HepG2 (cell line): ENCODE measurements at regions not wholly inside any gene's neighbourhood (a gene's known extent, or its start where the extent isn't known, plus 50 kb on each side); places are given as distances from the start of the nearest gene placed in this dataset.
A peak's percentile ranks its signal among the peaks of the same experiment; 100 is the strongest.

Experiments used
- ATAC-seq: fragments of 200-7000 bp; cut with Tn5 transposase; 3 replicates; pipeline ENCODE4 v1.9.1; 2020; ENCODE audit warnings: mild to moderate bottlenecking, moderate library complexity
- BruUV-seq: library from RNA; stranded (reverse); fragments of 400-500 nt; replicated peaks from 2 replicates; lab custom pipeline; 2021; lab: Mats Ljungman, UMichigan
- CTCF ChIA-PET: fragments of 300-600 bp; formaldehyde crosslinking; extraction: SDS; loops from one replicate; lab custom pipeline; 2021; ENCODE audit warnings: low total read pairs, inconsistent platforms, low intra/inter-chr PET ratio; lab: Yijun Ruan, JAX
- POLR2A ChIA-PET: fragments of 350-600 bp; sonication (Branson Sonifier 250); formaldehyde crosslinking; loops from one replicate; lab custom pipeline; 2020; ENCODE audit warnings: antibody characterized with exemption, inconsistent platforms; lab: Yijun Ruan, JAX
- DNase-seq: peaks from one replicate; pipeline ENCODE4 v3.0.0-alpha.2; 2015; ENCODE audit warnings: low spot score
- FAIRE-seq: peaks from 3 replicates; lab custom pipeline; 2011; peaks lifted over from hg19 to GRCh38; lab: Jason Lieb, UNC
- H2AFZ ChIP-seq: one replicate; pipeline ENCODE4 v1.6.1; 2011; ENCODE audit warnings: low read length, inconsistent platforms
- H3K27ac ChIP-seq: fragments of 300-600 bp; 3 replicates; pipeline ENCODE4 v1.8.0; 2011; ENCODE audit warnings: mixed run types, mild to moderate bottlenecking, mixed read lengths, low read length, inconsistent platforms; ENCODE audit not compliant: insufficient read depth; ENCODE audit errors: extremely low read length
- H3K27me3 ChIP-seq, 2 experiments: fragments of 200-600 bp in 1 of 2; 2 replicates in 1 of 2; 3 replicates in 1 of 2; pipeline versions ENCODE4 v1.6.0 to v1.8.0; 2011; ENCODE audit warnings: low read length in 2 of 2, mild to moderate bottlenecking in 2 of 2, moderate library complexity in 2 of 2, inconsistent platforms in 1 of 2; ENCODE audit not compliant: insufficient read depth in 2 of 2, control insufficient read depth in 1 of 2
- H3K36me3 ChIP-seq, 2 experiments: fragments of 200-600 bp in 1 of 2; replicated peaks in 1 of 2; 2 replicates in 1 of 2; 3 replicates in 1 of 2; pipeline versions ENCODE4 v1.5.1 to v1.8.0; 2011; ENCODE audit warnings: low read length in 2 of 2, inconsistent platforms in 1 of 2; ENCODE audit not compliant: insufficient read depth in 2 of 2, control insufficient read depth in 1 of 2
- H3K4me1 ChIP-seq: 2 replicates; pipeline ENCODE4 v1.5.1; 2012; ENCODE audit warnings: low read length, inconsistent platforms; ENCODE audit not compliant: insufficient read depth
- H3K4me2 ChIP-seq: 2 replicates; pipeline ENCODE4 v1.6.0; 2011; ENCODE audit warnings: low read depth, low read length, inconsistent platforms
- H3K4me3 ChIP-seq, 3 experiments: fragments of 200-600 bp in 1 of 3; sonication (generic), shearing (Covaris generic) in 1 of 3; replicated peaks in 1 of 3; 2 replicates each; pipeline ENCODE4 v1.5.1; 2011 to 2016; ENCODE audit warnings: low read length in 3 of 3, inconsistent platforms in 2 of 3, low read depth in 2 of 3, mild to moderate bottlenecking in 2 of 3, control low read depth in 1 of 3, mixed read lengths in 1 of 3; ENCODE audit not compliant: insufficient read depth in 1 of 3
- H3K79me2 ChIP-seq: one replicate; pipeline ENCODE4 v1.6.1; 2011; ENCODE audit warnings: low read length, inconsistent platforms; ENCODE audit not compliant: insufficient read depth
- H3K9ac ChIP-seq: 2 replicates; pipeline ENCODE4 v1.6.0; 2011; ENCODE audit warnings: mild to moderate bottlenecking, low read depth, low read length, inconsistent platforms; ENCODE audit not compliant: insufficient read depth
- H3K9me3 ChIP-seq: 2 replicates; pipeline ENCODE4 v1.5.1; 2012; ENCODE audit warnings: mild to moderate bottlenecking, low read length
- H4K20me1 ChIP-seq: 2 replicates; pipeline ENCODE4 v1.6.0; 2011; ENCODE audit warnings: inconsistent platforms, mild to moderate bottlenecking, low read length, moderate library complexity; ENCODE audit not compliant: insufficient read depth
- AFF4 ChIP-seq: sonication (generic); formaldehyde crosslinking; IDR thresholded peaks from 2 replicates; pipeline ENCODE4 v1.4.0; 2020; ENCODE audit warnings: missing genetic modification reagents
- HNF4A ChIP-seq: sonication (generic); formaldehyde crosslinking; IDR thresholded peaks from 2 replicates; pipeline ENCODE4 v1.4.0; 2020; ENCODE audit warnings: missing genetic modification reagents
- SKI ChIP-seq: fragments of 450-650 bp; IDR thresholded peaks from one replicate; pipeline ENCODE4 v1.6.1; 2018; ENCODE audit warnings: mild to moderate bottlenecking; ENCODE audit not compliant: partially characterized antibody
- ZNF317 ChIP-seq: sonication (generic); formaldehyde crosslinking; IDR thresholded peaks from 2 replicates; pipeline ENCODE4 v1.5.0; 2020; ENCODE audit warnings: mild to moderate bottlenecking, missing genetic modification reagents
- ZNF350 ChIP-seq: sonication (generic); formaldehyde crosslinking; IDR thresholded peaks from 2 replicates; pipeline ENCODE4 v1.4.0; 2020; ENCODE audit warnings: mild to moderate bottlenecking, low read depth, missing genetic modification reagents, borderline replicate concordance
- ZNF614 ChIP-seq: IDR thresholded peaks from 2 replicates; pipeline ENCODE4 v1.6.1; 2018; ENCODE audit warnings: missing biosample characterization, missing genetic modification reagents, inconsistent platforms, borderline replicate concordance
- ZNF773 ChIP-seq: sonication (generic); formaldehyde crosslinking; IDR thresholded peaks from 2 replicates; pipeline ENCODE4 v1.4.0; 2020; ENCODE audit warnings: missing genetic modification reagents, borderline replicate concordance
- ZNF83 ChIP-seq: sonication (generic); formaldehyde crosslinking; IDR thresholded peaks from 2 replicates; pipeline ENCODE4 v1.4.0; 2020; ENCODE audit warnings: missing genetic modification reagents, mild to moderate bottlenecking, borderline replicate concordance
- ZSCAN20 ChIP-seq: sonication (generic); formaldehyde crosslinking; IDR thresholded peaks from 2 replicates; pipeline ENCODE4 v1.4.0; 2020; ENCODE audit warnings: missing genetic modification reagents, mild to moderate bottlenecking, borderline replicate concordance
- ZSCAN30 ChIP-seq: sonication (generic); formaldehyde crosslinking; IDR thresholded peaks from 2 replicates; pipeline ENCODE4 v1.5.0; 2020; ENCODE audit warnings: mild to moderate bottlenecking, missing genetic modification reagents
- WGBS: methylation state at CpG from one replicate; pipeline ENCODE4 v1.1.6; 2017; ENCODE audit warnings: low lambda C conversion rate; 5-methylcytosine and 5-hydroxymethylcytosine counted together
- in situ Hi-C: cut with HindIII; loops from 2 replicates; pipeline ENCODE4 v1.10.0; 2017; ENCODE audit warnings: low pct_unique_long_range_greater_than_20kb; ENCODE audit not compliant: extremely low pct_ligation_motif_present
- intact Hi-C: fragments of 100-400 bp; cut with micrococcal nuclease; formaldehyde crosslinking; loops from one replicate; pipeline ENCODE4 v1.10.0; 2022; ENCODE audit not compliant: unreplicated experiment
- TF ChIP-seq, protein P1 (sequence below): IDR thresholded peaks from 2 replicates; pipeline ENCODE4 v1.4.0; 2020; ENCODE audit warnings: mild to moderate bottlenecking, missing genetic modification reagents
- TF ChIP-seq, protein P2 (sequence below): sonication (generic); formaldehyde crosslinking; IDR thresholded peaks from 2 replicates; pipeline ENCODE4 v1.4.0; 2020; ENCODE audit warnings: missing genetic modification reagents
- TF ChIP-seq, protein P3 (sequence below): sonication (generic); formaldehyde crosslinking; IDR thresholded peaks from 2 replicates; pipeline ENCODE4 v1.5.0; 2020; ENCODE audit warnings: mild to moderate bottlenecking, missing genetic modification reagents

- ATAC-seq (no peak; the same call in 2 of the 3 replicates), DNase-seq (no peak), FAIRE-seq (no peak)
- ChIA-PET CTCF (no interaction called here), POLR2A (no interaction called here)
- no peak overlapping the region for H3K9ac ChIP-seq
- intact Hi-C loops (no loop called here), in situ Hi-C loops (no loop called here)
- H4K20me1 ChIP-seq = no peaks in the 10 kb centered on the region
- no peak overlapping the region for H2AFZ ChIP-seq
- no peak overlapping the region for H3K27ac ChIP-seq
- peaks cover 5 to 61% of the 10 kb centered on the region in 2 experiments; a peak in 4 of 5 replicates for H3K27me3 ChIP-seq
- H3K4me2 ChIP-seq = no peak overlapping the region
- H3K9me3 ChIP-seq = no peaks in the 10 kb centered on the region
- WGBS = 37% methylated on average over 9 of the region's 9 CpGs
- no TSS peak for BruUV-seq
- no peak overlapping the region for H3K4me3 ChIP-seq
- H3K4me1 ChIP-seq = peaks cover 28% of the 10 kb centered on the region
- no peaks in the 10 kb centered on the region for H3K79me2 ChIP-seq
- no peaks in the 10 kb centered on the region for H3K36me3 ChIP-seq
- TF ChIP-seq HNF4A = peak; percentile 70
- TF ChIP-seq, protein P1, sequence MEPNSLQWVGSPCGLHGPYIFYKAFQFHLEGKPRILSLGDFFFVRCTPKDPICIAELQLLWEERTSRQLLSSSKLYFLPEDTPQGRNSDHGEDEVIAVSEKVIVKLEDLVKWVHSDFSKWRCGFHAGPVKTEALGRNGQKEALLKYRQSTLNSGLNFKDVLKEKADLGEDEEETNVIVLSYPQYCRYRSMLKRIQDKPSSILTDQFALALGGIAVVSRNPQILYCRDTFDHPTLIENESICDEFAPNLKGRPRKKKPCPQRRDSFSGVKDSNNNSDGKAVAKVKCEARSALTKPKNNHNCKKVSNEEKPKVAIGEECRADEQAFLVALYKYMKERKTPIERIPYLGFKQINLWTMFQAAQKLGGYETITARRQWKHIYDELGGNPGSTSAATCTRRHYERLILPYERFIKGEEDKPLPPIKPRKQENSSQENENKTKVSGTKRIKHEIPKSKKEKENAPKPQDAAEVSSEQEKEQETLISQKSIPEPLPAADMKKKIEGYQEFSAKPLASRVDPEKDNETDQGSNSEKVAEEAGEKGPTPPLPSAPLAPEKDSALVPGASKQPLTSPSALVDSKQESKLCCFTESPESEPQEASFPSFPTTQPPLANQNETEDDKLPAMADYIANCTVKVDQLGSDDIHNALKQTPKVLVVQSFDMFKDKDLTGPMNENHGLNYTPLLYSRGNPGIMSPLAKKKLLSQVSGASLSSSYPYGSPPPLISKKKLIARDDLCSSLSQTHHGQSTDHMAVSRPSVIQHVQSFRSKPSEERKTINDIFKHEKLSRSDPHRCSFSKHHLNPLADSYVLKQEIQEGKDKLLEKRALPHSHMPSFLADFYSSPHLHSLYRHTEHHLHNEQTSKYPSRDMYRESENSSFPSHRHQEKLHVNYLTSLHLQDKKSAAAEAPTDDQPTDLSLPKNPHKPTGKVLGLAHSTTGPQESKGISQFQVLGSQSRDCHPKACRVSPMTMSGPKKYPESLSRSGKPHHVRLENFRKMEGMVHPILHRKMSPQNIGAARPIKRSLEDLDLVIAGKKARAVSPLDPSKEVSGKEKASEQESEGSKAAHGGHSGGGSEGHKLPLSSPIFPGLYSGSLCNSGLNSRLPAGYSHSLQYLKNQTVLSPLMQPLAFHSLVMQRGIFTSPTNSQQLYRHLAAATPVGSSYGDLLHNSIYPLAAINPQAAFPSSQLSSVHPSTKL (CRISPR knock-in tag) = peak; percentile 14; the same call in 1 of the 2 replicates
- no peak for TF ChIP-seq ZNF83
- TF ChIP-seq SKI = peak; percentile 65
- TF ChIP-seq, protein P2, sequence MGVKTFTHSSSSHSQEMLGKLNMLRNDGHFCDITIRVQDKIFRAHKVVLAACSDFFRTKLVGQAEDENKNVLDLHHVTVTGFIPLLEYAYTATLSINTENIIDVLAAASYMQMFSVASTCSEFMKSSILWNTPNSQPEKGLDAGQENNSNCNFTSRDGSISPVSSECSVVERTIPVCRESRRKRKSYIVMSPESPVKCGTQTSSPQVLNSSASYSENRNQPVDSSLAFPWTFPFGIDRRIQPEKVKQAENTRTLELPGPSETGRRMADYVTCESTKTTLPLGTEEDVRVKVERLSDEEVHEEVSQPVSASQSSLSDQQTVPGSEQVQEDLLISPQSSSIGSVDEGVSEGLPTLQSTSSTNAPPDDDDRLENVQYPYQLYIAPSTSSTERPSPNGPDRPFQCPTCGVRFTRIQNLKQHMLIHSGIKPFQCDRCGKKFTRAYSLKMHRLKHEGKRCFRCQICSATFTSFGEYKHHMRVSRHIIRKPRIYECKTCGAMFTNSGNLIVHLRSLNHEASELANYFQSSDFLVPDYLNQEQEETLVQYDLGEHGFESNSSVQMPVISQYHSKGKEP = no peak
- TF ChIP-seq ZSCAN30 (CRISPR knock-in tag) = no peak
- TF ChIP-seq ZNF317 (CRISPR knock-in tag) = no peak
- no peak for TF ChIP-seq ZSCAN20
- TF ChIP-seq ZNF773 (CRISPR knock-in tag) = no peak
- TF ChIP-seq ZNF614 (CRISPR knock-in tag) = no peak
- no peak for TF ChIP-seq ZNF350
- TF ChIP-seq AFF4 (CRISPR knock-in tag) = no peak
- TF ChIP-seq, protein P3, sequence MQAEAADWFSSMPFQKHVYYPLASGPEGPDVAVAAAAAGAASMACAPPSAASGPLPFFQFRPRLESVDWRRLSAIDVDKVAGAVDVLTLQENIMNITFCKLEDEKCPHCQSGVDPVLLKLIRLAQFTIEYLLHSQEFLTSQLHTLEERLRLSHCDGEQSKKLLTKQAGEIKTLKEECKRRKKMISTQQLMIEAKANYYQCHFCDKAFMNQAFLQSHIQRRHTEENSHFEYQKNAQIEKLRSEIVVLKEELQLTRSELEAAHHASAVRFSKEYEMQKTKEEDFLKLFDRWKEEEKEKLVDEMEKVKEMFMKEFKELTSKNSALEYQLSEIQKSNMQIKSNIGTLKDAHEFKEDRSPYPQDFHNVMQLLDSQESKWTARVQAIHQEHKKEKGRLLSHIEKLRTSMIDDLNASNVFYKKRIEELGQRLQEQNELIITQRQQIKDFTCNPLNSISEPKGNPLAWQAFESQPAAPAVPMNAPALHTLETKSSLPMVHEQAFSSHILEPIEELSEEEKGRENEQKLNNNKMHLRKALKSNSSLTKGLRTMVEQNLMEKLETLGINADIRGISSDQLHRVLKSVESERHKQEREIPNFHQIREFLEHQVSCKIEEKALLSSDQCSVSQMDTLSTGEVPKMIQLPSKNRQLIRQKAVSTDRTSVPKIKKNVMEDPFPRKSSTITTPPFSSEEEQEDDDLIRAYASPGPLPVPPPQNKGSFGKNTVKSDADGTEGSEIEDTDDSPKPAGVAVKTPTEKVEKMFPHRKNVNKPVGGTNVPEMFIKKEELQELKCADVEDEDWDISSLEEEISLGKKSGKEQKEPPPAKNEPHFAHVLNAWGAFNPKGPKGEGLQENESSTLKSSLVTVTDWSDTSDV (CRISPR knock-in tag) = no peak
These were observed 62.0 kb upstream of the TAF1B start for GRCh38 chr2:9781252-9781651.
